GM13976 (cell line): ENCODE measurements at regions not wholly inside any gene's neighbourhood (a gene's known extent, or its start where the extent isn't known, plus 50 kb on each side); places are given as distances from the start of the nearest gene placed in this dataset.
"Not testable (repeated sequence)": the region's sequence is repeated elsewhere in the genome, so short reads cannot be mapped to it uniquely, and the experiment has no call there.

Source experiments
- DNase-seq: peaks from one replicate; pipeline ENCODE4 v3.0.0; 2012; ENCODE audit warnings: low spot score
- CTCF ChIP-seq: IDR thresholded peaks from 2 replicates; pipeline ENCODE4 v1.5.1; 2012; ENCODE audit warnings: borderline replicate concordance, mild to moderate bottlenecking; ENCODE audit not compliant: insufficient read depth; ENCODE audit errors: extremely low read depth, missing control alignments, control extremely low read depth
- in situ Hi-C: fragments of 300-500 bp; cut with MboI; formaldehyde crosslinking; loops from one replicate; pipeline ENCODE4 v1.12.0; 2022; ENCODE audit warnings: low sequenced_read_pairs, mixed read lengths, inconsistent platforms; ENCODE audit not compliant: unreplicated experiment

GRCh38 chr6:168179133-168179532, 100.1 kb upstream of the FRMD1 start:
- DNase-seq, result no peak
- in situ Hi-C loops, result no loop called here
- TF ChIP-seq CTCF, result no peak

GRCh38 chr6:168177103-168177891, 98.3 kb upstream of the FRMD1 start:
- no peak for TF ChIP-seq CTCF
- in situ Hi-C loops, result no loop called here

GRCh38 chr6:168171673-168172353, 92.8 kb upstream of the FRMD1 start:
- TF ChIP-seq CTCF, result no peak
- no peak for DNase-seq
- in situ Hi-C loops, result no loop called here

More at GRCh38 chr6:168177103-168177891, 98.3 kb upstream of the FRMD1 start:
- no peak for DNase-seq

GRCh38 chr6:168170841-168171601, 92.0 kb upstream of the FRMD1 start:
- TF ChIP-seq CTCF, result no peak
- in situ Hi-C loops, result no loop called here
- DNase-seq, result no peak

- no peak for TF ChIP-seq CTCF
- no peak for DNase-seq
- in situ Hi-C loops, result no loop called here
Observed at GRCh38 chr6:168169624-168170023, 90.6 kb upstream of the FRMD1 start.

GRCh38 chr6:168168936-168169335, 89.9 kb upstream of the FRMD1 start:
- DNase-seq, in situ Hi-C loops: not testable (repeated sequence)

GRCh38 chr6:168168330-168168729, 89.3 kb upstream of the FRMD1 start:
- in situ Hi-C loops, result not testable (repeated sequence)

More at GRCh38 chr6:168168330-168168729, 89.3 kb upstream of the FRMD1 start:
- not testable (repeated sequence) for DNase-seq
